ENCODE measurements at regions not wholly inside any gene's neighbourhood (a gene's known extent, or its start where the extent isn't known, plus 50 kb on each side); places are given as distances from the start of the nearest gene placed in this dataset.

DNA sequence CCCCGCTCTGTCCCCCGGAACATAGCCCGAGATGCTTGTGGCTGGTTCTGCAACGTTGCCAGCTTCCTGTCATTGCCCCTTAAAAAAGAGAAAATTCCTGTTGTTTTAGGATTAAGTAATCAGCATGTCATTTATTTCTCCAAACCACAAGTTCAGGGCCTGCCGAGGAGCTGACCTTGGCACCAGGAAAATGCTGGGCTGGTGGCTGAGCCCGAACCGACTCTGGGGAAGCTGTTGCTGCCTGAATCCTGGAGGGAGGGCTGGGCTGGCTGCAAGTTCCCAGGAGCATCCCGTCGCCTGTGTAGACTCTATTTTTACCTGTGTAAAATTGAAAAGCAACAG is 130.9 kb upstream of the FOXF1 start:
- DNase-seq (ENCODE audit: insufficient read length, low spot score) = no peak
- FAIRE-seq = no peak
- TF ChIP-seq, protein P1, sequence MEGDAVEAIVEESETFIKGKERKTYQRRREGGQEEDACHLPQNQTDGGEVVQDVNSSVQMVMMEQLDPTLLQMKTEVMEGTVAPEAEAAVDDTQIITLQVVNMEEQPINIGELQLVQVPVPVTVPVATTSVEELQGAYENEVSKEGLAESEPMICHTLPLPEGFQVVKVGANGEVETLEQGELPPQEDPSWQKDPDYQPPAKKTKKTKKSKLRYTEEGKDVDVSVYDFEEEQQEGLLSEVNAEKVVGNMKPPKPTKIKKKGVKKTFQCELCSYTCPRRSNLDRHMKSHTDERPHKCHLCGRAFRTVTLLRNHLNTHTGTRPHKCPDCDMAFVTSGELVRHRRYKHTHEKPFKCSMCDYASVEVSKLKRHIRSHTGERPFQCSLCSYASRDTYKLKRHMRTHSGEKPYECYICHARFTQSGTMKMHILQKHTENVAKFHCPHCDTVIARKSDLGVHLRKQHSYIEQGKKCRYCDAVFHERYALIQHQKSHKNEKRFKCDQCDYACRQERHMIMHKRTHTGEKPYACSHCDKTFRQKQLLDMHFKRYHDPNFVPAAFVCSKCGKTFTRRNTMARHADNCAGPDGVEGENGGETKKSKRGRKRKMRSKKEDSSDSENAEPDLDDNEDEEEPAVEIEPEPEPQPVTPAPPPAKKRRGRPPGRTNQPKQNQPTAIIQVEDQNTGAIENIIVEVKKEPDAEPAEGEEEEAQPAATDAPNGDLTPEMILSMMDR (IDR thresholded peaks at IDR 0.05; ENCODE audit: insufficient read depth, missing control alignments) = no peak

DNA sequence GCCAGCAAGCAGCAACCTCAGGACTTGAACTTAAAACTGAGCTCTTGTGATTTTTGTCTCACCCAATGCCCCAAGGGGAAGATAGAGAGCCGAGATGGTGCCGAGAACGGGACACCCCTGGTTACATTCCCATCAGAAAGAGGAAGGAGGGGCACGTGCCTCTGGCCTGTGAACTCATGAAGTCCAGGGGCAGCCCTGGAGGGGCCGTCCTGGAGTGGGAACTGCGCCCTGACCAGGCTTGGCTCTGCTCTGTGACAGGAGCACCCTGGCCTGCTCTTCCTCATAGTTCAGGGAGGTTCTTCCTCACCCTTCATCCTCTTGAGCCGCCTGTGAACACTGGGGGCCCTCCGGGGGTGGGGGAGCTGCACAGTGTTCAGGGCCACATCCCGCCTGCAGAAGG is 130.3 kb upstream of the FOXF1 start:
- DNase-seq (ENCODE audit: insufficient read length, low spot score) (no peak), FAIRE-seq (no peak)
- TF ChIP-seq, protein P1 (IDR thresholded peaks at IDR 0.05; ENCODE audit: insufficient read depth, missing control alignments) = no peak

DNA sequence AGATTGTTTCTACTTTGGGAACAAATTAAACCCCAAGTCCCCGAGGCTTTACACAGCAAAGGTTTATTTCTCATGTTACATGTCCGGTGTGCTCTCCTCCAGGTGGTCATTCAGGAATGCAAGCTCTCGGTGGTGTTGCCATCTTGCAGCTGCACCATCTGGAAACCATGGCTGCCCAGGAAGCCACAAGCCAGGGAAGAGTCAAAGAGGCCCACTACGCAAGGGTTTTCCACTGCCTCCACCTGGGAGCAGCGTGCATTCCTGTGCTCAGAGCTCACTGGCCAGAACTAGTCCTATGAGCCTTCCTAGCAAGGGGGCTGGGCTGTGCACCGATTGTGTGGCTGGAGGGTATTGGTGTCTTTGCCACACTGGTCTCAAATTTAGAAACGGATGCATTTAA is 128.8 kb upstream of the FOXF1 start:
- TF ChIP-seq, protein P1 (IDR thresholded peaks at IDR 0.05; ENCODE audit: insufficient read depth, missing control alignments) = no peak
- no peak for FAIRE-seq
- DNase-seq (ENCODE audit: insufficient read length, low spot score) = no peak

DNA sequence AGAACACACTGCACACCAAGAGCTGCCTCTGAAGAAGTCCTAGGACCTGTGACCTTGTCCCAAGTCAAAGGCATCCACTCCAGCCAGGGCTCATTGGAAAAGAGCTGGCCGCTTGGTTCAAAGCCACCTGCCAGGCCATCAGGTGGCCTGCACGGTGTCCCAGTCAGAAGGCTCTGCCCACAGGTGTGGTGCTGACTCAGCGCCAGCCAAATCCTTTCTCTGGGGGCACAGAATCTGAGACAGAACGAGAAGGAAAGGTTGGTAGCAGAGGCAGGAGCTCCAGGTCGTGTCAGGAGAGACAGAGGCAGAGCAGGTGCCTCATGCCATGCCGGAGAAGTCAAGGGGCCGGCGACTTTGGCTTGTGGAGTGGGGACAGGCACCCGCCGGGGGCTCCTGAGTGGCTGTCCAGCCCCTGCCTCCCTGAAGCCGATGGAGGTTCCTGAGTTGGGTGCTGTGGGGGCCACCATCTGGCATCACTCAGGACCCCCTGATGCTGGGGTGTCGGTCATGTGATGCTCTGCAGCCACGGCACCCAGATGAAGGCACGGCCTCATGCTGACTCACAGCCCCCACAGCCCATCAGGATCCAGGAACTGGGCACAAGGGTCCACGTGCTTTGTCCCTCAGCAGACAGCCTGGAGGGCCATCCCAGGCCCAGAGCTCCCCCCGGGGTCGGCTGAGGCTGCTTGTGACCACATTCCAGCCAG is 128.1 kb upstream of the FOXF1 start:
- DNase-seq (ENCODE audit: insufficient read length, low spot score) = no peak
- no peak for FAIRE-seq
- TF ChIP-seq, protein P1 (IDR thresholded peaks at IDR 0.05; ENCODE audit: insufficient read depth, missing control alignments) = no peak

DNA sequence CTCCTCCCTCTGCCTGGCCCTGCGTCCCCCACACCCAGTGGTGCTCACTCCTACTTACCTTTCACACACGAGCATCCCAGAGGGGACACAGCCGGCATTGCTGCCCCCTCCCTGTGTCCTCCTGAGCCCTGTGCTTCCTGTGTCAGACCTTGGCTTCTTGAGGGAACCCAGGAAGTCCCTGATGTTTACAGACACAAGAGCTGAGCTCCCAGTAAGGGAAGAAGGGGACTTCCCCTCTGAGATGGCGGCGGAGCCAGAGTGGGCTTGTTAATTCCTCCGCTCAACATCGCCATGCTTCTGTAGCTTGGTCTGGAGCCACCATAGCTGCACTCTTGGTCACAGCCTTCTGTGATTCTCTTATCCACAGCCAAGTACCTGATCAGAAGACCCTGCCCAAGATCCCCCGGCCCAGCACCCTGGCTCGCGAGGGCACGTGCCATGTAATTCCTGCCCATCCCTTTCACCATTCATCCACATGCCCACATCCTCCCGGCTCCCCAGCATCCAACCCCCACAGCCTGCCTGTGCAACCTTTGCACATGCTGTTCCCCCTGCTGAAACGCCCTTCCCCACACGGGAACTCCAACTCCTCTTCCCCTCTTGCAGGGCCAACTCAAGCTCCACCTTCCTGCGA is 127.4 kb upstream of the FOXF1 start:
- TF ChIP-seq, protein P1 (IDR thresholded peaks at IDR 0.05; ENCODE audit: insufficient read depth, missing control alignments) = no peak
- DNase-seq (ENCODE audit: insufficient read length, low spot score) = no peak

DNA sequence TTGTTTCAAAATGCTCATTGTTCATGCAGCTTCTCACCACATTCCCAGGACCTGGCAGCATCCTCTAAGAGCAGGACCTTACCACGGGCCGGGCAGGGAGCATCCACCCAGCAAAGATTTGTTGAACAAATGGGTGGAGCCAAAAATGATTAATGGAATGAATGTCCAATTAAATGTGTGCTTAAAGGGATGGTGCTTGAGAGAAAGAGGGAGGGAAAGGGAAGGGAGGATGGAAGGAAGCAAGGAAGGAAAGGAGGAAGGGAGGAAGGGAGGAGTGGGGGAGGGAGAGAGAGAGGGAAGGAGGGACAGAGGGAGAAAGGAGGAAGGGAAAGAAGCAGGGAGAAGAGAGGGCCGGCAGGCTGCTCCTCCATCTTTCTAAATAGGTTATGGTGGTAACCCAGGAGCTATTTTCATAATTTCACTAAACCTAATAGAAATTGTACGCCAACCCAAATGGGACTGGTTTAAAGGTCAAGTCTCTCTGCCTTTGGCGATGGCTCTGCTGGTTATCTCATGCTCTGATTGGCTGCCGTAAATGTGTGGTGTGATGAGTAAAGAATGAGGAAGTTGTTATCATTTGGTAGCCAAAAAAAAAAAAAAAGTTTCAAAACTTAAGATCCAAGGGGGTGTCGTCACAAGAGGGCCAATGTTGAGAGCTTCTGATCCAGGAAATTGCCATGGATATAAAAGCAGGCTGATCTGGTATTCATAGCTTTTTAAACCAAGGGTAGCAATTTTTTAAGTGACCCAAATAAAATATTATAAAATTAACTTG is 126.7 kb upstream of the FOXF1 start:
- no peak for FAIRE-seq
- TF ChIP-seq, protein P1 (IDR thresholded peaks at IDR 0.05; ENCODE audit: insufficient read depth, missing control alignments) = no peak
- no peak for DNase-seq (ENCODE audit: insufficient read length, low spot score)

More for the DNA sequence above, 127.4 kb upstream of the FOXF1 start:
- FAIRE-seq = no peak
